Left ventricle myocardium inferior (tissue), 1 donor: ENCODE measurements at regions not wholly inside any gene's neighbourhood (a gene's known extent, or its start where the extent isn't known, plus 50 kb on each side); places are given as distances from the start of the nearest gene placed in this dataset.

Source experiments
- DNase-seq: peaks from one replicate; pipeline ENCODE4 v3.0.0-alpha.2; 2020
- H3K27ac ChIP-seq: fragments of 200-600 bp; replicated peaks from 2 replicates; pipeline ENCODE4 v1.8.0; 2021
- H3K27me3 ChIP-seq: fragments of 200-600 bp; 2 replicates; pipeline ENCODE4 v1.8.0; 2021; ENCODE audit warnings: low read depth
- H3K36me3 ChIP-seq: fragments of 200-600 bp; 2 replicates; pipeline ENCODE4 v1.8.0; 2021
- H3K4me1 ChIP-seq: fragments of 200-600 bp; 2 replicates; pipeline ENCODE4 v1.8.0; 2021
- H3K4me3 ChIP-seq: fragments of 200-600 bp; 2 replicates; pipeline ENCODE4 v1.8.0; 2021; ENCODE audit warnings: mild to moderate bottlenecking, moderate library complexity
- H3K9me3 ChIP-seq: fragments of 200-600 bp; replicated peaks from 2 replicates; pipeline ENCODE4 v1.8.0; 2021
- intact Hi-C: fragments of 100-400 bp; cut with micrococcal nuclease; formaldehyde crosslinking; loops from one replicate; pipeline ENCODE4 v1.11.0; 2022
- TF ChIP-seq, protein P1 (sequence below): fragments of 200-600 bp; IDR thresholded peaks from 2 replicates; pipeline ENCODE4 v1.8.0; 2021; ENCODE audit warnings: antibody characterized with exemption, mild to moderate bottlenecking, borderline replicate concordance
- donor health status: DM: no; HTN: yes; CAD: no; lungs with severe emphysema.

DNA sequence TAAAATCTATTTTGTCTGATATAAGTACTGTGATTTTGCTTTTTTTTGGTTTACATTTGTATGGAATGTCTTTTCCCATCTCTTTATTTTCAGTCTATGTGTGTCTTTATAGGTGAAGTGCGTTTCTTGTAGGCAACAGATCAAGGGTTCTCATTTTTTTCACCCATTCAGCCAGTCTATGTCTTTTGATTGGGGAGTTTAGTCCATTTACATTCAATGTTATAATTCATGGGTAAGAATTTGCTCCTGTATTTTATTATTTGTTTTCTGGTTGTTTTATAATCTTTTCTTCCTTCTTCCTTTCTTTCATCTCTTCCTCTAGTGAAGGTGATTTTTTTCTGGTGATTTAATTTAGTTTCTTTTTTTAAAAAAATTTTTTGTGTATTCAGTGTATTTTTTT is 104.8 kb upstream of the TMEM229A start:
- TF ChIP-seq, protein P1, sequence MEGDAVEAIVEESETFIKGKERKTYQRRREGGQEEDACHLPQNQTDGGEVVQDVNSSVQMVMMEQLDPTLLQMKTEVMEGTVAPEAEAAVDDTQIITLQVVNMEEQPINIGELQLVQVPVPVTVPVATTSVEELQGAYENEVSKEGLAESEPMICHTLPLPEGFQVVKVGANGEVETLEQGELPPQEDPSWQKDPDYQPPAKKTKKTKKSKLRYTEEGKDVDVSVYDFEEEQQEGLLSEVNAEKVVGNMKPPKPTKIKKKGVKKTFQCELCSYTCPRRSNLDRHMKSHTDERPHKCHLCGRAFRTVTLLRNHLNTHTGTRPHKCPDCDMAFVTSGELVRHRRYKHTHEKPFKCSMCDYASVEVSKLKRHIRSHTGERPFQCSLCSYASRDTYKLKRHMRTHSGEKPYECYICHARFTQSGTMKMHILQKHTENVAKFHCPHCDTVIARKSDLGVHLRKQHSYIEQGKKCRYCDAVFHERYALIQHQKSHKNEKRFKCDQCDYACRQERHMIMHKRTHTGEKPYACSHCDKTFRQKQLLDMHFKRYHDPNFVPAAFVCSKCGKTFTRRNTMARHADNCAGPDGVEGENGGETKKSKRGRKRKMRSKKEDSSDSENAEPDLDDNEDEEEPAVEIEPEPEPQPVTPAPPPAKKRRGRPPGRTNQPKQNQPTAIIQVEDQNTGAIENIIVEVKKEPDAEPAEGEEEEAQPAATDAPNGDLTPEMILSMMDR = no peak
- Histone ChIP-seq H3K4me3 (no peak overlapping the region), H3K4me1 (no peaks in the 10 kb centered on the region), H3K27ac (no peak overlapping the region), H3K27me3 (no peaks in the 10 kb centered on the region), H3K9me3 (peaks cover 40% of the 10 kb centered on the region), H3K36me3 (no peaks in the 10 kb centered on the region)
- no peak for DNase-seq
- intact Hi-C loops = no loop called here

DNA sequence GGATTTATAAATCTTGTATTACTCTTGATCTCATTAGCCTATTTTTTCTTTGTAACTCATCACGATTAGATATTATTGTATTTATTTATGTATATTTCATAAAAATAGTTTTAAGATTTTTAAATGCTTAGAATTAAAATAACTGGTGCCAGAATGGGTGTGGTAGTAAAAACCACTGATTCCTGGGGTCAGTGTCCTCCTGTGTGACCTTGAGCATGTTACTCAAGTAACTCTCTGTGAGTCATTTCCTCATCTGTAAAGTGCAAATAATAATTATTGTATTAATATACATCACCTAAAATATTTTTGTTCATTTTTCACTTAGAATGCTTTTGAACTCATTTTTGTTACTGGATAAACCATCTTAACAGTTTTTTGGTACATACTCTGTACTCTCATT is 91.3 kb upstream of the TMEM229A start:
- H3K9me3 ChIP-seq = no peaks in the 10 kb centered on the region
- TF ChIP-seq, protein P1 = no peak
- no peaks in the 10 kb centered on the region for H3K36me3 ChIP-seq
- intact Hi-C loops = no loop called here
- DNase-seq = no peak
- no peaks in the 10 kb centered on the region for H3K4me1 ChIP-seq
- no peak overlapping the region for H3K27ac ChIP-seq
- H3K4me3 ChIP-seq = no peak overlapping the region
- H3K27me3 ChIP-seq = no peaks in the 10 kb centered on the region

DNA sequence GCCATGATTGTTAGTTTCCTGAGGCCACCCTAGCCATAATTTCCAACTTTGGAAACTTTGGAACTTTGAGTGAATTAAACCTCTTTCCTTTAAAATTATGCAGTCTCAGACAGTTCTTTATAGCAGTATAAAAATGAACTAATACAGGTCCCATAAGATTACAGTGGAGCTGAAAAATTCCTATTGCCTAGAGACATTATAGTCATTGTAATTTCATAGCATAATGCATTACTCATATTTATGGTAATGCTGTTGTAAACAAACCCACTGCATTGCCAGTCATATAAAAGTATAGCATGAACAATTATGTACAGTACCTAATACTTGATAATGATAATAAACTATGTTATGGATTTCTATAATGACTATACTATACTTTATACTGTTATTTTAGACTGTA is 88.0 kb upstream of the TMEM229A start:
- H3K36me3 ChIP-seq = no peaks in the 10 kb centered on the region
- no peak for DNase-seq
- H3K4me3 ChIP-seq = no peak overlapping the region
- no peak overlapping the region for H3K27ac ChIP-seq
- no peaks in the 10 kb centered on the region for H3K4me1 ChIP-seq
- H3K9me3 ChIP-seq = peaks cover 4% of the 10 kb centered on the region
- no peaks in the 10 kb centered on the region for H3K27me3 ChIP-seq
- intact Hi-C loops = no loop called here
- TF ChIP-seq, protein P1 = no peak

DNA sequence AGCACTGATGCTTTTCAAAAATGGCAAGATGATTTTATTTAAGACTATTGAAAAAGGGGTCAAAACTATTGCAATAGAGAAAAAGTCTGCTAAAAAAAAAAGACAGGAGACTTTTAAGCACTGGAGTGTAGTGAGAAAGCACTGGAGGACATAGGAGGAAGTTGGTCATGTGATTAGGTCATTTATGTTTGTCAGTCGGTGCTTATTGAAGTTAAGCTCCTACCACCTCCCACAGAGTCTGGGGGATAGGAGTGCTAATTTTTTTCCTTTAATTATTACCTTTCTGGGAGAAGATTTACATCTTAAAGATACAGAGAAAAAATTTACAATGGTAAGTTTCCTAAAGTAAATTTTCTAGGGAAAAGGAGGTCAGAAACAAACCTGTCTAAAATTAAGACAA is 80.2 kb upstream of the TMEM229A start:
- no peaks in the 10 kb centered on the region for H3K4me1 ChIP-seq
- H3K9me3 ChIP-seq = peaks cover 13% of the 10 kb centered on the region
- intact Hi-C loops = no loop called here
- TF ChIP-seq, protein P1 = no peak
- H3K27ac ChIP-seq = no peak overlapping the region
- H3K4me3 ChIP-seq = no peak overlapping the region
- no peaks in the 10 kb centered on the region for H3K36me3 ChIP-seq
- no peaks in the 10 kb centered on the region for H3K27me3 ChIP-seq
- no peak for DNase-seq

DNA sequence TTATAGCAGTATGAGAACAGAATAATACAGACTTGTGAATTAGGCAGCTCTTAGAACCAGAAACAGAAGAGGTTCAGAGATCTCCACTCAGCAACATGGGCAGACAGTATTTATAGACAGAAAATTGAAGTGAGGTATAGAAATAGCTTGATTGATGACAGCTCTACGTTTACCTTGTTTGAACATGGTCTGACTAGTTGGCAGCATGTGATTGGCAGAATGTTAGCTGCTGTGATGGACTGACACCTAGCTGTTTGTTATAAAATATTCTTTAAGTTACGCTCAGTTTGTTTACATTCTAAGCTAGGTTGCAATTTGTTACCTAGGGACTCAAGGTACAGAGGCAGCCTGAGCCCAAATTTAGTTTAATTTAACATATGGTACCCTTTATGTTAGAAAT is 73.7 kb upstream of the TMEM229A start:
- Histone ChIP-seq H3K4me1 (no peaks in the 10 kb centered on the region), H3K27me3 (no peaks in the 10 kb centered on the region), H3K4me3 (no peak overlapping the region), H3K36me3 (no peaks in the 10 kb centered on the region), H3K27ac (no peak overlapping the region), H3K9me3 (peaks cover 8% of the 10 kb centered on the region)
- intact Hi-C loops = no loop called here
- DNase-seq = no peak
- TF ChIP-seq, protein P1 = no peak
